ENCODE measurements at regions not wholly inside any gene's neighbourhood (a gene's known extent, or its start where the extent isn't known, plus 50 kb on each side); places are given as distances from the start of the nearest gene placed in this dataset.

GRCh38 chr10:129140921-129141885 is 325.8 kb upstream of the MGMT start:
- no peak for DNase-seq (ENCODE audit: extremely low read depth, low read depth)
- TF ChIP-seq, protein P1, sequence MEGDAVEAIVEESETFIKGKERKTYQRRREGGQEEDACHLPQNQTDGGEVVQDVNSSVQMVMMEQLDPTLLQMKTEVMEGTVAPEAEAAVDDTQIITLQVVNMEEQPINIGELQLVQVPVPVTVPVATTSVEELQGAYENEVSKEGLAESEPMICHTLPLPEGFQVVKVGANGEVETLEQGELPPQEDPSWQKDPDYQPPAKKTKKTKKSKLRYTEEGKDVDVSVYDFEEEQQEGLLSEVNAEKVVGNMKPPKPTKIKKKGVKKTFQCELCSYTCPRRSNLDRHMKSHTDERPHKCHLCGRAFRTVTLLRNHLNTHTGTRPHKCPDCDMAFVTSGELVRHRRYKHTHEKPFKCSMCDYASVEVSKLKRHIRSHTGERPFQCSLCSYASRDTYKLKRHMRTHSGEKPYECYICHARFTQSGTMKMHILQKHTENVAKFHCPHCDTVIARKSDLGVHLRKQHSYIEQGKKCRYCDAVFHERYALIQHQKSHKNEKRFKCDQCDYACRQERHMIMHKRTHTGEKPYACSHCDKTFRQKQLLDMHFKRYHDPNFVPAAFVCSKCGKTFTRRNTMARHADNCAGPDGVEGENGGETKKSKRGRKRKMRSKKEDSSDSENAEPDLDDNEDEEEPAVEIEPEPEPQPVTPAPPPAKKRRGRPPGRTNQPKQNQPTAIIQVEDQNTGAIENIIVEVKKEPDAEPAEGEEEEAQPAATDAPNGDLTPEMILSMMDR (IDR thresholded peaks at IDR 0.05; ENCODE audit: low read depth, low read length, missing control alignments): no peak
- no peak overlapping the region for H3K4me3 ChIP-seq (replicated peaks; ENCODE audit: low read depth, low read length)

DNA sequence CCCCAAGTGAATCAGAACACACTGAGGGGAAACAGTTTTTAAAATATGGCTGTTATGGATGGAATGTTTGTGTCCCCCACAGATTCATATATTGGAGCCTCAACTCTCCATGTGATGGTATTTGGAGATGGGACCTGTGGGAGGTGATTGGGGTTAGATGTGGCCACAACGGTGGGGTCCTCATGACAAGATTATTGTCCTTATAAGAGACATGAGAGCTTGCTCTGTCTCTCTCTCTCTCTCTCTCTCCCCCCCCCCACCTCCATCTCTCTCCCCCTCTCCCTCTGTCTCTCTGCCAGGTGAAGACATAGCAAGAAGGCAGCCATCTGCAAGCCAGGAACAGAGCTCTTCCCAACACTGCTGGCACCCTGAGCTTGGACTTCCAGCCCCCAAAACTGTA is 315.8 kb upstream of the MGMT start:
- no peak overlapping the region for H3K4me3 ChIP-seq (replicated peaks; ENCODE audit: low read depth, low read length)
- TF ChIP-seq, protein P1 (IDR thresholded peaks at IDR 0.05; ENCODE audit: low read depth, low read length, missing control alignments): no peak
- no peak for DNase-seq (ENCODE audit: extremely low read depth, low read depth)

DNA sequence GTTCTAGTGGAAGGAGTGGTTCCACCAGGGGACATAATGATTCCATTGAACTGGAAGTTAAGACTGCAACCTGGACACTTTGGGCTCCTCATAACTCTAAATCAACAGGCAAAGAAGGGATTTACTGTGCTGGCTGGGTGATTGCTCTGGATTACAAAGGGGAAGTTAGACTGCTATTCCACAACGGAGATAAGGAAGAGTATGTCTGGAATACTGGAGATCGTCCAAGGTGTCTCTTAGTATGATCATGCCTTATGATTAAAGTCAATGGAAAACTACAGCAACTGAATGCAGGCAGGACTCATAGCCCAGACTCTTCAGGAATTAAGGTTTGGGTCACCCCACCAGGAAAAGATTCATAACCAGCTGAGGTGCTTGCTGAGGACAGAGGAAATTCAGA is 310.6 kb upstream of the MGMT start:
- TF ChIP-seq, protein P1 (IDR thresholded peaks at IDR 0.05; ENCODE audit: low read depth, low read length, missing control alignments): no peak
- no peak for DNase-seq (ENCODE audit: extremely low read depth, low read depth)
- H3K4me3 ChIP-seq (replicated peaks; ENCODE audit: low read depth, low read length): no peak overlapping the region

DNA sequence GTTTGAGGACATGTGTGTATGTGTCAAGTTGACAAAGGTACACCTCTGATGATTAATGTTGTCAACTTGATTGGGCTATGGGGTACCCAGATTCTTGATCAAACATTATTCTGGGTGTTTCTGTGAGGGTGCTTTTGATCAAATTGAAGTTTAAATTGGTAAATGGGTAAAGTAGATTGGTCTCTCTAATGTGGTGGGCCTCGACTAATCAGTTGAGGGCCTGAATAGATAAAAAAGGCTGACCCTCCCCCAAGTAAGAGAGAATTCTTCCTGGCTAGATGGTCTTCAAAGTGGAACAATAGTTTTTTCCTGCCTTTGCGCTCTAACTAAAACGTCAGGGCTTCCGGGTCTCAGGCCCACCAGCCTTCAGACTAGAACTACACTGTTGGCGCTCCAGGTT is 309.9 kb upstream of the MGMT start:
- no peak for DNase-seq (ENCODE audit: extremely low read depth, low read depth)
- TF ChIP-seq, protein P1 (IDR thresholded peaks at IDR 0.05; ENCODE audit: low read depth, low read length, missing control alignments): no peak
- H3K4me3 ChIP-seq (replicated peaks; ENCODE audit: low read depth, low read length): no peak overlapping the region

GRCh38 chr10:129161150-129161549 is 305.9 kb upstream of the MGMT start:
- DNase-seq (ENCODE audit: extremely low read depth, low read depth): no peak
- no peak overlapping the region for H3K4me3 ChIP-seq (replicated peaks; ENCODE audit: low read depth, low read length)
- TF ChIP-seq, protein P1 (IDR thresholded peaks at IDR 0.05; ENCODE audit: low read depth, low read length, missing control alignments): no peak

DNA sequence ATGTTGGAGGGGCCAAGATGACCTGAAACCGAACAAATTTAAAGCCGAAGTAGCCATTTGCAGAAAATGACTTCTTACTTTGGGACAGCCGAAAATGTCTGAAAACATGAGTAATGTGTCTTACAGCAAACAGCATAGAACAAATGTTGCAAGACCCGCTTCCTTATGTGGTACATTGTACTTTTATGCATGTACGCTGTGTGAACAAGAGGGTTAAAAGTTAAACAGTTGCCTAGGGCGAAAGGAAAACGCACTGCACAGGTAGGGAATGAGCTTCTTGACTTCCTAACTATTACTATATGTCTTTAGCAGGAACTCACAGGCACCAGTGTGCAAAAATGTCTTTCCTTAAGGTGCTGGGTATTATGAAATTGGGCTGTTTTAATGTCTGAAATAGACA is 303.5 kb upstream of the MGMT start:
- H3K4me3 ChIP-seq (replicated peaks; ENCODE audit: low read depth, low read length): no peak overlapping the region
- TF ChIP-seq, protein P1 (IDR thresholded peaks at IDR 0.05; ENCODE audit: low read depth, low read length, missing control alignments): no peak
- DNase-seq (ENCODE audit: extremely low read depth, low read depth): no peak

All from HFF-Myc (cell line).